HCT116 (cell line): ENCODE measurements at regions not wholly inside any gene's neighbourhood (a gene's known extent, or its start where the extent isn't known, plus 50 kb on each side); places are given as distances from the start of the nearest gene placed in this dataset.

ENCODE experiments used
- EZH2phosphoT487 ChIP-seq: fragments of 200-600 bp; IDR thresholded peaks from 2 replicates; pipeline ENCODE4 v1.6.1; 2018; ENCODE audit warnings: antibody characterized with exemption, borderline replicate concordance
- POLR2A ChIP-seq: IDR thresholded peaks from 2 replicates; pipeline ENCODE4 v1.7.0; 2011; ENCODE audit warnings: borderline replicate concordance; ENCODE audit not compliant: insufficient read depth, insufficient read length; ENCODE audit errors: extremely low read depth
- POLR2AphosphoS5 ChIP-seq: IDR thresholded peaks from 2 replicates; pipeline ENCODE4 v1.6.1; 2011; ENCODE audit warnings: mild to moderate bottlenecking, low read depth, low read length, moderate library complexity
- TCF7L2 ChIP-seq: IDR thresholded peaks from 2 replicates; pipeline ENCODE4 v1.7.0; 2011; ENCODE audit warnings: borderline replicate concordance, inconsistent platforms; ENCODE audit not compliant: insufficient read depth, insufficient read length; ENCODE audit errors: extremely low read depth
- YY1 ChIP-seq: IDR thresholded peaks from 2 replicates; pipeline ENCODE4 v1.6.1; 2011; ENCODE audit warnings: low read length, low read depth, moderate library complexity, mild to moderate bottlenecking; ENCODE audit not compliant: insufficient replicate concordance; ENCODE audit errors: extremely low read depth
- ZFX ChIP-seq: fragments of 450-650 bp; IDR thresholded peaks from 2 replicates; pipeline ENCODE4 v1.6.1; 2017
- TF ChIP-seq, protein P1 (sequence below), 3 experiments: fragments of 200-600 bp in 1 of 3; sonication (generic) in 1 of 3; IDR thresholded peaks in 2 of 3; conservative IDR thresholded peaks in 1 of 3; 2 replicates each; pipeline ENCODE4 v1.5.1; 2012 to 2017; ENCODE audit warnings: low read depth in 2 of 3, low read length in 2 of 3, antibody characterized with exemption in 1 of 3, borderline replicate concordance in 1 of 3, control low read depth in 1 of 3, mild to moderate bottlenecking in 1 of 3, mixed read lengths in 1 of 3, mixed run types in 1 of 3, moderate library complexity in 1 of 3; ENCODE audit not compliant: insufficient read depth in 1 of 3
- TF ChIP-seq, protein P2 (sequence below): IDR thresholded peaks from 2 replicates; pipeline ENCODE4 v1.6.1; 2012; ENCODE audit warnings: low read depth

DNA sequence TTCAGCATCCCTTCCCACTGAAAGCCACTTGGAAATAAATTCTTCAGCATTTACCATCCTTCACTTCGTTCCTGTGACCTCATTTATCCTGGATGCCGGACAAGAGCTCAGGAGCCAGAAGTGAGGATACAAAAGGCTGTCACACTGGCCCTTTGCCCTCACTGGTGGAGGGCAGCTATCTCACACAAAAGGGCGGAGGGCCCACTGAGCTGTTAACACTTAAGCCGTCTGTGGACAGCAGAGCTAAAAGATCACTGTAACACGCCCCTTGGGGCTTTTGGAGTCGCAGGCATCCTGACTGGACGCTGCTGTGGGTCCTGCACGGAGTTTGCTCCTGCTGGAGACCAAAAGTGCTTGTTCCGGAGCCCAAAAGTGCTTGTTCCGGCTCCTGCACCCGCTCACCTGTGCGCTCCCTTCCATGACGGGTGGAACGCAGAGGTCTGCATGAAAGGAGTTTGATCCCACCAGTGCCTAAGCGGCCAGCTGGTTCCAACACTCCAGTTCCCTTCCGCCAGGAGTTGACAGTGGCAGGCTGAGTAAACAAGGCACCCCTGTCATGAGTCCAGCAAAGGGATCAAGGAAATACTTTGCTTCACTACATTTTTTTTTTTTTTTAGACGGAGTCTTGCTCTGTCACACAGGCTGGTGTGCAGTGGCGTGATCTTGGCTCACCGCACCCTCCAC, 572.0 kb upstream of the LINC00305 start:
- TF ChIP-seq, protein P1, sequence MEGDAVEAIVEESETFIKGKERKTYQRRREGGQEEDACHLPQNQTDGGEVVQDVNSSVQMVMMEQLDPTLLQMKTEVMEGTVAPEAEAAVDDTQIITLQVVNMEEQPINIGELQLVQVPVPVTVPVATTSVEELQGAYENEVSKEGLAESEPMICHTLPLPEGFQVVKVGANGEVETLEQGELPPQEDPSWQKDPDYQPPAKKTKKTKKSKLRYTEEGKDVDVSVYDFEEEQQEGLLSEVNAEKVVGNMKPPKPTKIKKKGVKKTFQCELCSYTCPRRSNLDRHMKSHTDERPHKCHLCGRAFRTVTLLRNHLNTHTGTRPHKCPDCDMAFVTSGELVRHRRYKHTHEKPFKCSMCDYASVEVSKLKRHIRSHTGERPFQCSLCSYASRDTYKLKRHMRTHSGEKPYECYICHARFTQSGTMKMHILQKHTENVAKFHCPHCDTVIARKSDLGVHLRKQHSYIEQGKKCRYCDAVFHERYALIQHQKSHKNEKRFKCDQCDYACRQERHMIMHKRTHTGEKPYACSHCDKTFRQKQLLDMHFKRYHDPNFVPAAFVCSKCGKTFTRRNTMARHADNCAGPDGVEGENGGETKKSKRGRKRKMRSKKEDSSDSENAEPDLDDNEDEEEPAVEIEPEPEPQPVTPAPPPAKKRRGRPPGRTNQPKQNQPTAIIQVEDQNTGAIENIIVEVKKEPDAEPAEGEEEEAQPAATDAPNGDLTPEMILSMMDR (IDR thresholded peaks at IDR 0.05 in 2 of 3, conservative IDR thresholded peaks at IDR 0.05 in 1 of 3; ENCODE audit: borderline replicate concordance in 1 of 3, insufficient read depth in 1 of 3, low read depth in 2 of 3, low read length in 2 of 3), result no peak
- TF ChIP-seq POLR2AphosphoS5 (no peak), POLR2A (no peak), ZFX (no peak), EZH2phosphoT487 (no peak), TCF7L2 (no peak), YY1 (no peak)
- TF ChIP-seq, protein P2, sequence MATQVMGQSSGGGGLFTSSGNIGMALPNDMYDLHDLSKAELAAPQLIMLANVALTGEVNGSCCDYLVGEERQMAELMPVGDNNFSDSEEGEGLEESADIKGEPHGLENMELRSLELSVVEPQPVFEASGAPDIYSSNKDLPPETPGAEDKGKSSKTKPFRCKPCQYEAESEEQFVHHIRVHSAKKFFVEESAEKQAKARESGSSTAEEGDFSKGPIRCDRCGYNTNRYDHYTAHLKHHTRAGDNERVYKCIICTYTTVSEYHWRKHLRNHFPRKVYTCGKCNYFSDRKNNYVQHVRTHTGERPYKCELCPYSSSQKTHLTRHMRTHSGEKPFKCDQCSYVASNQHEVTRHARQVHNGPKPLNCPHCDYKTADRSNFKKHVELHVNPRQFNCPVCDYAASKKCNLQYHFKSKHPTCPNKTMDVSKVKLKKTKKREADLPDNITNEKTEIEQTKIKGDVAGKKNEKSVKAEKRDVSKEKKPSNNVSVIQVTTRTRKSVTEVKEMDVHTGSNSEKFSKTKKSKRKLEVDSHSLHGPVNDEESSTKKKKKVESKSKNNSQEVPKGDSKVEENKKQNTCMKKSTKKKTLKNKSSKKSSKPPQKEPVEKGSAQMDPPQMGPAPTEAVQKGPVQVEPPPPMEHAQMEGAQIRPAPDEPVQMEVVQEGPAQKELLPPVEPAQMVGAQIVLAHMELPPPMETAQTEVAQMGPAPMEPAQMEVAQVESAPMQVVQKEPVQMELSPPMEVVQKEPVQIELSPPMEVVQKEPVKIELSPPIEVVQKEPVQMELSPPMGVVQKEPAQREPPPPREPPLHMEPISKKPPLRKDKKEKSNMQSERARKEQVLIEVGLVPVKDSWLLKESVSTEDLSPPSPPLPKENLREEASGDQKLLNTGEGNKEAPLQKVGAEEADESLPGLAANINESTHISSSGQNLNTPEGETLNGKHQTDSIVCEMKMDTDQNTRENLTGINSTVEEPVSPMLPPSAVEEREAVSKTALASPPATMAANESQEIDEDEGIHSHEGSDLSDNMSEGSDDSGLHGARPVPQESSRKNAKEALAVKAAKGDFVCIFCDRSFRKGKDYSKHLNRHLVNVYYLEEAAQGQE, result no peak
